HepG2 (cell line): ENCODE measurements at regions not wholly inside any gene's neighbourhood (a gene's known extent, or its start where the extent isn't known, plus 50 kb on each side); places are given as distances from the start of the nearest gene placed in this dataset.
"Not testable (repeated sequence)": the region's sequence is repeated elsewhere in the genome, so short reads cannot be mapped to it uniquely, and the experiment has no call there.

Source experiments
- BRD4 ChIP-seq: sonication (generic); formaldehyde crosslinking; IDR thresholded peaks from 2 replicates; pipeline ENCODE4 v1.4.0; 2020; ENCODE audit warnings: missing genetic modification reagents
- CSRNP2 ChIP-seq: sonication (generic); formaldehyde crosslinking; conservative IDR thresholded peaks from 2 replicates; pipeline ENCODE4 v1.8.0; 2022; ENCODE audit warnings: low read depth, missing genetic modification reagents
- PATZ1 ChIP-seq: sonication (generic); formaldehyde crosslinking; IDR thresholded peaks from 2 replicates; pipeline ENCODE4 v1.4.0; 2020; ENCODE audit warnings: missing genetic modification reagents
- POLR2AphosphoS5 ChIP-seq: IDR thresholded peaks from 2 replicates; pipeline ENCODE4 v1.6.1; 2012; ENCODE audit warnings: low read depth, low read length
- TCF12 ChIP-seq, 2 experiments: fragments of 450-650 bp in 1 of 2; sonication (generic) in 1 of 2; formaldehyde crosslinking in 1 of 2; IDR thresholded peaks; 2 replicates each; pipeline versions ENCODE4 v1.6.1 to v1.8.0; 2017 to 2022; ENCODE audit warnings: antibody characterized with exemption in 1 of 2, mild to moderate bottlenecking in 1 of 2, missing genetic modification reagents in 1 of 2, moderate library complexity in 1 of 2
- USF2 ChIP-seq, 2 experiments: sonication (generic) in 1 of 2; formaldehyde crosslinking in 1 of 2; IDR thresholded peaks; 2 replicates each; pipeline versions ENCODE4 v1.5.1 to v1.6.1; 2011 to 2020; ENCODE audit warnings: borderline replicate concordance in 1 of 2, low read depth in 1 of 2, low read length in 1 of 2, mild to moderate bottlenecking in 1 of 2, missing genetic modification reagents in 1 of 2, moderate library complexity in 1 of 2
- ZHX1 ChIP-seq: sonication (generic); formaldehyde crosslinking; IDR thresholded peaks from 2 replicates; pipeline ENCODE4 v1.8.1; 2022; ENCODE audit warnings: low read depth, mild to moderate bottlenecking, missing genetic modification reagents
- ZNF343 ChIP-seq: sonication (generic); formaldehyde crosslinking; IDR thresholded peaks from 2 replicates; pipeline ENCODE4 v1.4.0; 2020; ENCODE audit warnings: mild to moderate bottlenecking, missing genetic modification reagents
- ZUFSP ChIP-seq: sonication (generic); formaldehyde crosslinking; IDR thresholded peaks from 2 replicates; pipeline ENCODE4 v1.9.0; 2021; ENCODE audit warnings: missing genetic modification reagents, mild to moderate bottlenecking, borderline replicate concordance

- not testable (repeated sequence) for TF ChIP-seq ZUFSP (CRISPR knock-in tag); TCF12 (IDR thresholded peaks at IDR 0.05); TCF12 (CRISPR knock-in tag; IDR thresholded peaks at IDR 0.05); POLR2AphosphoS5; BRD4 (CRISPR knock-in tag); ZNF343 (CRISPR knock-in tag); ZHX1 (CRISPR knock-in tag); CSRNP2 (CRISPR knock-in tag); USF2 (IDR thresholded peaks at IDR 0.05; ENCODE audit: low read depth, low read length); USF2 (CRISPR knock-in tag; IDR thresholded peaks at IDR 0.05; ENCODE audit: borderline replicate concordance); PATZ1 (CRISPR knock-in tag)
These were observed 145.4 kb upstream of the NBPF12 start for GRCh38 chr1:146792725-146793124.
